Type B pancreatic cell (in vitro differentiated cells): ENCODE measurements at regions not wholly inside any gene's neighbourhood (a gene's known extent, or its start where the extent isn't known, plus 50 kb on each side); places are given as distances from the start of the nearest gene placed in this dataset.

Source experiments
- DNase-seq: peaks from one replicate; pipeline ENCODE4 v3.0.0; 2021; ENCODE audit warnings: mixed read lengths; ENCODE audit not compliant: unreplicated experiment; ENCODE audit errors: extremely low spot score
- H3K27ac Mint-ChIP-seq: 2 replicates; pipeline ENCODE4 v1.8.0; 2021; ENCODE audit warnings: mild to moderate bottlenecking, mixed read lengths
- H3K27me3 Mint-ChIP-seq: 2 replicates; pipeline ENCODE4 v1.8.0; 2021; ENCODE audit warnings: mixed read lengths
- H3K36me3 Mint-ChIP-seq: 2 replicates; pipeline ENCODE4 v1.8.0; 2021; ENCODE audit warnings: mixed read lengths
- H3K4me1 Mint-ChIP-seq: one replicate; pipeline ENCODE4 v1.8.0; 2021; ENCODE audit warnings: mixed read lengths; ENCODE audit not compliant: unreplicated experiment
- H3K4me3 Mint-ChIP-seq: 2 replicates; pipeline ENCODE4 v1.8.0; 2021; ENCODE audit warnings: mild to moderate bottlenecking, mixed read lengths
- H3K9me3 Mint-ChIP-seq: 2 replicates; pipeline ENCODE4 v1.8.0; 2021; ENCODE audit warnings: mixed read lengths
- TF ChIP-seq, protein P1 (sequence below): fragments of 200-600 bp; sonication (generic); conservative IDR thresholded peaks from 2 replicates; pipeline ENCODE4 v1.5.0; 2021; ENCODE audit warnings: antibody characterized with exemption, mild to moderate bottlenecking

DNA sequence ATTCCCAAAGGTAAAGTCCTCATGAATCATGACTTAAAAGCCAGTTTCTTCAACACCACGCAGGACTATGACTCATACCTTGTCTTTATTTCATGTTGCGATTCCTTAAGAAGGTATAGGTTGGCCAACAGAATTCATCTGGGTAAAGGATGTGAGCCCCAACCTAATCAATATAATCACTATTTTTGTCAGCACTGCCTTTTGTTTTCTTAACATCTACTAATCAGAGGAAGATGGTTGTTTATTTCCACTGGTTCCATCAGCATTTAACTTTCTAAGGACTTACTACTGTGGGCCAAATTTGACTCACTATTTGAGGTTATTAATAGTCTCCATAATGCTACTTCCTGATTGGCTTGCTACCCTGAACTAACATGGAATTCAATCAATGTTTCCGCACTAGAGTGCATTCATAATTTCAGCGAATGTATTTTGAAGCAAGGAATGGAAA lies 78.6 kb downstream of the SCG2 start:
- DNase-seq, result no peak
- H3K27me3 Mint-ChIP-seq, result no peaks in the 10 kb centered on the region

DNA sequence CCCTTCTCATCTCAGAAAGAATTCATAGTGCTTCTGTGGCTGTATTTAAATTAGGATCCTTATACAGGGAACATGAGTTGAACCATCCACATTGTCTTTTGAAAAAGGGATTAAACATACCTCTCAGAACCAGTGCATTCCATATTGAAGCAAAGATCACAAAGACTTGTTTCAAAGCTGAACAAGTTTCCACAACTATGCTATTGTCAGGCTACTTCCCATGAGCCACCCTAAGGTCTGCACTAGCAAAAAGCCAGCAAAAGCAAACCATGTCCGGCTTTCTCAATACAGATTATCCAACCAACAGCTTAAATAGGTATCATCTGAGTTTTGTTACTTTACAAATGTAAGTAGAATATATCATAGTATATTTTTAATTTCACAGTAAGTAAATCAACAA lies 78.1 kb downstream of the SCG2 start:
- no peak overlapping the region for H3K27ac Mint-ChIP-seq
- peaks cover 11% of the 10 kb centered on the region for H3K4me1 Mint-ChIP-seq
- H3K36me3 Mint-ChIP-seq, result no peaks in the 10 kb centered on the region
- H3K27me3 Mint-ChIP-seq, result no peaks in the 10 kb centered on the region
- H3K4me3 Mint-ChIP-seq, result no peak overlapping the region
- DNase-seq, result no peak
- TF ChIP-seq, protein P1, sequence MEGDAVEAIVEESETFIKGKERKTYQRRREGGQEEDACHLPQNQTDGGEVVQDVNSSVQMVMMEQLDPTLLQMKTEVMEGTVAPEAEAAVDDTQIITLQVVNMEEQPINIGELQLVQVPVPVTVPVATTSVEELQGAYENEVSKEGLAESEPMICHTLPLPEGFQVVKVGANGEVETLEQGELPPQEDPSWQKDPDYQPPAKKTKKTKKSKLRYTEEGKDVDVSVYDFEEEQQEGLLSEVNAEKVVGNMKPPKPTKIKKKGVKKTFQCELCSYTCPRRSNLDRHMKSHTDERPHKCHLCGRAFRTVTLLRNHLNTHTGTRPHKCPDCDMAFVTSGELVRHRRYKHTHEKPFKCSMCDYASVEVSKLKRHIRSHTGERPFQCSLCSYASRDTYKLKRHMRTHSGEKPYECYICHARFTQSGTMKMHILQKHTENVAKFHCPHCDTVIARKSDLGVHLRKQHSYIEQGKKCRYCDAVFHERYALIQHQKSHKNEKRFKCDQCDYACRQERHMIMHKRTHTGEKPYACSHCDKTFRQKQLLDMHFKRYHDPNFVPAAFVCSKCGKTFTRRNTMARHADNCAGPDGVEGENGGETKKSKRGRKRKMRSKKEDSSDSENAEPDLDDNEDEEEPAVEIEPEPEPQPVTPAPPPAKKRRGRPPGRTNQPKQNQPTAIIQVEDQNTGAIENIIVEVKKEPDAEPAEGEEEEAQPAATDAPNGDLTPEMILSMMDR, result no peak
- H3K9me3 Mint-ChIP-seq, result peaks cover 13% of the 10 kb centered on the region

More for the DNA sequence above, 78.6 kb downstream of the SCG2 start:
- Mint-ChIP-seq H3K9me3 (peaks cover 13% of the 10 kb centered on the region), H3K36me3 (no peaks in the 10 kb centered on the region), H3K4me3 (no peak overlapping the region), H3K27ac (no peak overlapping the region), H3K4me1 (peaks cover 11% of the 10 kb centered on the region)
- TF ChIP-seq, protein P1, result no peak

DNA sequence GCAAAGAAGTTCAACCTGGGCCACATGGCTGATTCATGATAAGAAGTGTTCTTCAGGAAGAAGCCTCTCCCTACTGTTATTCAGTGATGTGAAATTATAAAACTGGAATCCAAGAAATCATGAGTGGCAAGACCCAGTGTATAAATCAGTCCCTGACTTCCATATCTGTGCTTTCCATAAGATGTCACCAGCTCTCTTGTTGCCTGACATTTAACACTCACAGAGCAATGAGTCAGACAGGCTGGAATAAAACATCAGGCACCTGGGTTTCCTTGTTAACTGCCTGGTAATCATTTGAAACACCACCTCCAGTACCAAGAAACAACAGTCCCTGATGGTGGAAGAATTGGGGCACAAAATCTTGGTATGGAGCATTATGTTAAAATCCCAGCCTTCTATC lies 76.1 kb downstream of the SCG2 start:
- H3K4me1 Mint-ChIP-seq, result peaks cover 11% of the 10 kb centered on the region
- H3K27ac Mint-ChIP-seq, result no peak overlapping the region
- TF ChIP-seq, protein P1, result no peak
- DNase-seq, result no peak
- H3K9me3 Mint-ChIP-seq, result peaks cover 13% of the 10 kb centered on the region
- peaks cover 3% of the 10 kb centered on the region for H3K27me3 Mint-ChIP-seq
- H3K36me3 Mint-ChIP-seq, result no peaks in the 10 kb centered on the region
- no peak overlapping the region for H3K4me3 Mint-ChIP-seq

DNA sequence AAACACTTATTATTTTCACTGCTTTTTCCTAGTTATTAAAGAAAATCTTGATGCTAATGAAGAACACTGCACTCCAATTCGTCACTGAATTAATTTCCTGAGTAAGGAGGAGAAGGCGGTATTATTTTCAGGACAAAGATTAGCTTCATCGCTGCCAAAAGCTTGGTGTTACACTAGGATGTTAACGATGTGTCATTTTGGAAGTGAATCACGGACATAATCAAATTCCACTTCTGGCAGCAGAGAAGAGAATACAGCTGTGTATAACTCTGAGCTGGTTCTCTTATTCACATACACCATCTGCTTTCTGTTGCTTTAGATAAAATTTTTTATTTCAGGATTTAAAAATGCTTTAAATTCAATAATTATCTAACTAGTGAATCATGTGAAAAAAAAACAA lies 74.1 kb downstream of the SCG2 start:
- Mint-ChIP-seq H3K4me1 (peaks cover 3% of the 10 kb centered on the region), H3K27me3 (peaks cover 3% of the 10 kb centered on the region), H3K36me3 (no peaks in the 10 kb centered on the region), H3K4me3 (no peak overlapping the region), H3K9me3 (peaks cover 8% of the 10 kb centered on the region), H3K27ac (no peak overlapping the region)
- no peak for DNase-seq
- TF ChIP-seq, protein P1, result no peak

DNA sequence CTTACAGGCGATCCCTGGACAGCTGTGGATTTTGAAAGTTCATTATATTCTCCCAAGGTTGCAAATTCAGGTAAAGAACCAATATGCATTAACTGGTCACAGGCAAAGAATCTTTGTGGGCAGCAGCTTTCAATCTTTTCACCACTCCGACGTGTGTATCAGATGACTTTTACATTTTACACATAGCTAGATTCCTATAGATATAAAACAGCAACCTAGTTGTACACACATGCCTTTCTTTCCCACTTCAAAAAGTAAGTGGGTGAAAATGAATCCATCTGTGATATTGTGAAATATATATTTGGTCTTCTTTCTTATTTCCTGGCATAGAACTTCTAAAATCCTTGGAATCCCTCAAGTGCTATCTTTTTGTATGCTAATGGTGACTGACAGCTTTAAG lies 72.5 kb downstream of the SCG2 start:
- H3K9me3 Mint-ChIP-seq, result peaks cover 3% of the 10 kb centered on the region
- no peak for DNase-seq
- H3K27me3 Mint-ChIP-seq, result peaks cover 3% of the 10 kb centered on the region
- no peaks in the 10 kb centered on the region for H3K4me1 Mint-ChIP-seq
- H3K36me3 Mint-ChIP-seq, result no peaks in the 10 kb centered on the region
- no peak overlapping the region for H3K27ac Mint-ChIP-seq
- TF ChIP-seq, protein P1, result no peak
- no peak overlapping the region for H3K4me3 Mint-ChIP-seq

DNA sequence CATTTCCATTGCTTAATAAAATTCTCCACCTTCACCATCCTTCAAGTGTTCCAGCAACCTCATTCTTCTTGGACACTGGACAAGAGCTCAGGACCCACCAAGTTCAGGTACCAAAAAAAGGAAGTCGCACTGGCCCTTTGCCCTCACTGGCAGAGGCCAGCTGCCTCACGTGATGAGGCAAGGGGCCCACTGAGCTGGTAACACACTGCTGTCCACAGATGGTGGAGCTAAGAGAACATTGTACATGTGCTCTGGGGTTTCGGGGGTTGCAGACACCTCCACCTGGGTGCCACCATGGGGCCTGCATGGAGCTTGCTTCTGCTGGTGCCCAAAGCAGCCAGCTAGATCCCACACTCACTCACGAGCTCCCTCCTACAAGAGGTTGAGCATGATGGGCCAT lies 71.3 kb downstream of the SCG2 start:
- no peaks in the 10 kb centered on the region for H3K4me1 Mint-ChIP-seq
- H3K4me3 Mint-ChIP-seq, result no peak overlapping the region
- peaks cover 3% of the 10 kb centered on the region for H3K27me3 Mint-ChIP-seq
- H3K36me3 Mint-ChIP-seq, result no peaks in the 10 kb centered on the region
- no peak overlapping the region for H3K27ac Mint-ChIP-seq
- DNase-seq, result no peak
- TF ChIP-seq, protein P1, result no peak
- peaks cover 3% of the 10 kb centered on the region for H3K9me3 Mint-ChIP-seq
